Thymus (tissue), 11 donors: ENCODE measurements at regions not wholly inside any gene's neighbourhood (a gene's known extent, or its start where the extent isn't known, plus 50 kb on each side); places are given as distances from the start of the nearest gene placed in this dataset.
A peak's percentile ranks its signal among the peaks of the same experiment; 100 is the strongest.

Source experiments
- DNase-seq, 9 donors: peaks; one replicate each; pipeline ENCODE4 v3.0.0-alpha.2; 2013; ENCODE audit warnings: low spot score in 9 of 9, low read depth in 6 of 9, missing footprints in 1 of 9
- H3K27ac ChIP-seq, 2 donors: one replicate each; pipeline ENCODE4 v1.5.1; 2013; ENCODE audit warnings: control low read depth in 1 of 2, low read depth in 1 of 2, low read length in 1 of 2, mild to moderate bottlenecking in 1 of 2, moderate library complexity in 1 of 2
- H3K27me3 ChIP-seq, 2 donors: one replicate each; pipeline ENCODE4 v1.5.1; 2013; ENCODE audit warnings: low read length in 1 of 2; ENCODE audit not compliant: control insufficient read depth in 2 of 2, insufficient read depth in 1 of 2
- H3K36me3 ChIP-seq, 2 donors: one replicate each; pipeline ENCODE4 v1.5.1; 2013; ENCODE audit warnings: low read length in 1 of 2, mild to moderate bottlenecking in 1 of 2, moderate library complexity in 1 of 2; ENCODE audit not compliant: control insufficient read depth in 2 of 2, insufficient read depth in 2 of 2
- H3K4me1 ChIP-seq, 2 donors: one replicate each; pipeline ENCODE4 v1.5.1; 2013; ENCODE audit warnings: low read length in 2 of 2; ENCODE audit not compliant: control insufficient read depth in 2 of 2, insufficient read depth in 2 of 2
- H3K4me3 ChIP-seq, 2 donors: one replicate each; pipeline ENCODE4 v1.5.1; 2013; ENCODE audit warnings: low read length in 2 of 2, control low read depth in 1 of 2, mild to moderate bottlenecking in 1 of 2
- H3K9me3 ChIP-seq, 2 donors: one replicate each; pipeline ENCODE4 v1.5.1; 2013; ENCODE audit warnings: low read length in 1 of 2, mild to moderate bottlenecking in 1 of 2; ENCODE audit not compliant: control insufficient read depth in 2 of 2, insufficient read depth in 1 of 2
- WGBS: extraction: QIAGEN DNeasy Blood & Tissue Kit; methylation state at CpG from one replicate; pipeline ENCODE4 v1.1.7; 2013; 5-methylcytosine and 5-hydroxymethylcytosine counted together
- donor health status: healthy.

GRCh38 chr1:8083739-8084484 is 57.8 kb upstream of the ERRFI1 start:
- Histone ChIP-seq H3K27me3 (peaks cover 0 to 2% of the 10 kb centered on the region in 2 donors), H3K9me3 (no peaks in the 10 kb centered on the region), H3K4me1 (no peaks in the 10 kb centered on the region), H3K36me3 (no peaks in the 10 kb centered on the region), H3K27ac (no peak overlapping the region), H3K4me3 (no peak overlapping the region)
- no peak for DNase-seq
- WGBS, result 71% methylated on average over 9 of the region's 9 CpGs

- 88% methylated on average over 2 of the region's 2 CpGs for WGBS
- no peaks in the 10 kb centered on the region for H3K9me3 ChIP-seq
- H3K27ac ChIP-seq, result no peak overlapping the region
Measured at GRCh38 chr1:8082945-8083344, 56.8 kb upstream of the ERRFI1 start.

GRCh38 chr1:8078176-8078671 is 52.1 kb upstream of the ERRFI1 start:
- Histone ChIP-seq H3K9me3 (no peaks in the 10 kb centered on the region), H3K27ac (peak overlapping the region; percentile 69 to 70), H3K36me3 (no peaks in the 10 kb centered on the region), H3K4me3 (no peak overlapping the region), H3K4me1 (peaks cover 0 to 10% of the 10 kb centered on the region in 2 donors), H3K27me3 (peaks cover 0 to 3% of the 10 kb centered on the region in 2 donors)
- 88% methylated on average over 6 of the region's 6 CpGs for WGBS
- DNase-seq, result no peak

More at GRCh38 chr1:8082945-8083344, 56.8 kb upstream of the ERRFI1 start:
- H3K36me3 ChIP-seq, result no peaks in the 10 kb centered on the region
- no peak for DNase-seq
- no peak overlapping the region for H3K4me3 ChIP-seq
- H3K27me3 ChIP-seq, result peaks cover 0 to 2% of the 10 kb centered on the region in 2 donors
- H3K4me1 ChIP-seq, result peaks cover 0 to 3% of the 10 kb centered on the region in 2 donors

- Histone ChIP-seq H3K9me3 (no peaks in the 10 kb centered on the region), H3K4me3 (no peak overlapping the region), H3K36me3 (no peaks in the 10 kb centered on the region), H3K4me1 (peaks cover 0 to 10% of the 10 kb centered on the region in 2 donors), H3K27me3 (peaks cover 0 to 3% of the 10 kb centered on the region in 2 donors), H3K27ac (peak overlapping the region; percentile 50 to 69)
- 81% methylated on average over 4 of the region's 4 CpGs for WGBS
- no peak for DNase-seq
Measured at GRCh38 chr1:8077602-8078001, 51.5 kb upstream of the ERRFI1 start.

GRCh38 chr1:8077120-8077573 is 51.0 kb upstream of the ERRFI1 start:
- H3K36me3 ChIP-seq, result no peaks in the 10 kb centered on the region
- no peaks in the 10 kb centered on the region for H3K9me3 ChIP-seq
- H3K27ac ChIP-seq, result peak overlapping the region; percentile 69 to 78
- no peak overlapping the region for H3K4me3 ChIP-seq
- DNase-seq, result no peak
- WGBS, result 90% methylated on average over 8 of the region's 8 CpGs
- peaks cover 0 to 3% of the 10 kb centered on the region in 2 donors for H3K27me3 ChIP-seq
- H3K4me1 ChIP-seq, result peaks cover 0 to 10% of the 10 kb centered on the region in 2 donors

- H3K9me3 ChIP-seq, result no peaks in the 10 kb centered on the region
- 86% methylated on average over 4 of the region's 4 CpGs for WGBS
- no peak overlapping the region for H3K4me3 ChIP-seq
- H3K4me1 ChIP-seq, result peaks cover 0 to 10% of the 10 kb centered on the region in 2 donors
- DNase-seq, result no peak
- H3K27ac ChIP-seq, result peak overlapping the region; percentile 10 to 47
- peaks cover 0 to 3% of the 10 kb centered on the region in 2 donors for H3K27me3 ChIP-seq
- no peaks in the 10 kb centered on the region for H3K36me3 ChIP-seq
Measured at GRCh38 chr1:8076176-8076575, 50.1 kb upstream of the ERRFI1 start.
